Heart left ventricle (tissue), 13 donors: ENCODE measurements at regions not wholly inside any gene's neighbourhood (a gene's known extent, or its start where the extent isn't known, plus 50 kb on each side); places are given as distances from the start of the nearest gene placed in this dataset.
"Not testable (repeated sequence)": the region's sequence is repeated elsewhere in the genome, so short reads cannot be mapped to it uniquely, and the experiment has no call there.

Experiments used
- POLR2A ChIP-seq, 2 donors: fragments of 450-650 bp; IDR thresholded peaks; one replicate each; pipeline ENCODE4 v1.6.1; 2017; ENCODE audit warnings: antibody characterized with exemption in 2 of 2, mild to moderate bottlenecking in 2 of 2, moderate library complexity in 2 of 2
- TF ChIP-seq, protein P1 (sequence below), 12 donors: fragments of 200-600 bp; sonication (generic) in 4 of 12; IDR thresholded peaks; one replicate each; pipeline versions ENCODE4 v1.5.0 to v1.8.0; 2018 to 2022; ENCODE audit warnings: antibody characterized with exemption in 12 of 12, mild to moderate bottlenecking in 5 of 12
- donor health status: ischemic (EF 13 %, LVEDD 7.1; RV severe dilation, severe dysfunction).
- donor health status: DM: no; HTN: yes; CAD: no.
- donor health status: DM: no; HTN: no; CAD: no.
- donor health status: ischemic (EF 25% LVEDD 6.9; RV normal size, moderate dysfunction).
- donor health status: ischemic (EF 25% LVEDD 5.7; RV mildly dilated, moderate dysfunction).
- donor health status: ischemic (EF 35%, LVEDD 5.7; RV mildly dilated, moderate dysfunction).
- donor health status: nonischemic (EF 11% LVEDD 7.7; RV severe dilation, severe dysfunction).
- donor health status: DM: yes; HTN: yes; CAD: no.
- donor health status: PGD.
- donor health status: ischemic (EF 29% LVEDD 5.4; RV normal size, mild dysfunction).
- donor health status: nonischemic (EF 23%, LVEDD 6.1; RV moderate dilation, normal function).

DNA sequence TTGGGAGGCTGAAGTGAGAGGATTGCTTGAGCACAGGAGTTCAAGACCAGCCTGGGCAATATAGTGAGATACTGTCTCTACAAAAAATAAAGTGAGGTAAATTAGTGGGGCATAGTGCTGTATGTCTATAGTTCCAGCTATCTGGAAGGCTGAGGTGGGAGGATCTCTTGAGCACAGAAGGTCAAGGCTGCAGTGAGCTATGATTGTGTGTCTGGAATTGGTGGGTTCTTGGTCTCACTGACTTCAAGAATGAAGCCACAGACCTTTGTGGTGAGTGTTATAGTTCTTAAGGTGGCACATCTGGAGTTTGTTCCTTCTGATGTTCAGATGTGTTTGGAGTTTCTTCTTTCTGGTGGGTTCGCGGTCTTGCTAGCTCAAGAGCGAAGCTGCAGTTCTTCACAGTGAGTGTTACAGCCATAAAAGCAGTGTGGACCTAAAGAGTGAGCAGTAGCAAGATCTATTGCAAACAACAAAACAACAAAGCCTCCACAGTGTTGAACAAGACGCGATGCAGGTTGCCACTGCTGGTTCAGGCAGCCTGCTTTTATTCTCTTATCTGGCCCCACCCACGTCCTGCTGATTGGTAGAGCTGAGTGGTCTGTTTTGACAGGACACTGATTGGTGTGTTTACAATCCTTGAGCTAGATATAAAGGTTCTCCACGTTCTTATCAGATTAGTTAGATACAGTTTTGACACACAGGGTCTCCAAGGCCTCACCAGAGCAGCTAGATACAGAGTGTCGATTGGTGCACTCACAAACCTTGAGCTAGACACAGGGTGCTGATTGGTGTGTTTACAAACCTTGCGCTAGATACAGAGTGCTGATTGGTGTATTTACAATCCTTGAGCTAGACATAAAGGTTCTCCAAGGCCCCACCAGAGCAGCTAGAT lies 79.3 kb upstream of the AMZ2 start:
- TF ChIP-seq, protein P1, sequence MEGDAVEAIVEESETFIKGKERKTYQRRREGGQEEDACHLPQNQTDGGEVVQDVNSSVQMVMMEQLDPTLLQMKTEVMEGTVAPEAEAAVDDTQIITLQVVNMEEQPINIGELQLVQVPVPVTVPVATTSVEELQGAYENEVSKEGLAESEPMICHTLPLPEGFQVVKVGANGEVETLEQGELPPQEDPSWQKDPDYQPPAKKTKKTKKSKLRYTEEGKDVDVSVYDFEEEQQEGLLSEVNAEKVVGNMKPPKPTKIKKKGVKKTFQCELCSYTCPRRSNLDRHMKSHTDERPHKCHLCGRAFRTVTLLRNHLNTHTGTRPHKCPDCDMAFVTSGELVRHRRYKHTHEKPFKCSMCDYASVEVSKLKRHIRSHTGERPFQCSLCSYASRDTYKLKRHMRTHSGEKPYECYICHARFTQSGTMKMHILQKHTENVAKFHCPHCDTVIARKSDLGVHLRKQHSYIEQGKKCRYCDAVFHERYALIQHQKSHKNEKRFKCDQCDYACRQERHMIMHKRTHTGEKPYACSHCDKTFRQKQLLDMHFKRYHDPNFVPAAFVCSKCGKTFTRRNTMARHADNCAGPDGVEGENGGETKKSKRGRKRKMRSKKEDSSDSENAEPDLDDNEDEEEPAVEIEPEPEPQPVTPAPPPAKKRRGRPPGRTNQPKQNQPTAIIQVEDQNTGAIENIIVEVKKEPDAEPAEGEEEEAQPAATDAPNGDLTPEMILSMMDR (IDR thresholded peaks at IDR 0.05): not testable (repeated sequence)
- TF ChIP-seq POLR2A (IDR thresholded peaks at IDR 0.05): not testable (repeated sequence)
